ENCODE measurements at regions not wholly inside any gene's neighbourhood (a gene's known extent, or its start where the extent isn't known, plus 50 kb on each side); places are given as distances from the start of the nearest gene placed in this dataset.

DNA sequence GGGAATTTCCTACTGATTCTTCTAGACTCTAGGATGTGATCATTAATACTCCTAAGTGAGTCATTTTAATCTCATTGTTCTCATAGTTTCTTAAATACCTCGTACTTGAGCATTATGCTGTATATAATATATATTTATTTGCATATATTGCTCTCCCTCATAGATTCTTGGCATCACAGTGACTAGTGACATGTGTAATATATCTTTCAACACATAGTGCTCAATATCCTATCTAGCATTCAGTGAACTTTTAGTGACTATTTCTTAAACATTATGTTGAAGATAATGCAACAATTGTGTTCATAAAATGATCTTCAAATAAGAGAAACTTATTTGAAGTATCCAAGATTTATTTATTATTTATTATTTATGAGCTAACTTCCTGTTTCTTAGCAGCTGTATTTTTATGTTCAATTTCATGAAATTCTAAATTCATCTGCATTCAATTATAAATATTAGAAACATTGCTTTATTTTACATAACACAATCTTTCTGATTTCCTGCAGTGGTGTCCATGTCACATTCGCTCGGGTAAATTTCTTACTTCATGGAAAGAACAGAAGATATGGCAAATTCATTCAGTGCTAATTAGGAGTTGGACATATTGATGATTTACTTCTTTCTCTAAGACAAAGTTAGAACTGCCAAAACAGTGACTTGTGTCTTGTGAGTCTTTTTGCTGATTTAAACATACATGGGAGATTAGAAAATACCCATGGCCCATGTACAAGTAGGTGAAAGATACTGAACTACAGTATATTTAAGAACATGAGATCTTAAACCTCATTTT is 1095.5 kb upstream of the IGFBP7 start:
- Mint-ChIP-seq H3K27me3 (ENCODE audit: unreplicated experiment) (no peaks in the 10 kb centered on the region), H3K9me3 (ENCODE audit: unreplicated experiment) (no peaks in the 10 kb centered on the region), H3K4me3 (ENCODE audit: unreplicated experiment) (no peak overlapping the region), H3K27ac (ENCODE audit: unreplicated experiment) (no peak overlapping the region), H3K4me1 (ENCODE audit: low read depth, unreplicated experiment) (no peaks in the 10 kb centered on the region), H3K36me3 (ENCODE audit: unreplicated experiment) (no peaks in the 10 kb centered on the region)
- TF ChIP-seq, protein P1, sequence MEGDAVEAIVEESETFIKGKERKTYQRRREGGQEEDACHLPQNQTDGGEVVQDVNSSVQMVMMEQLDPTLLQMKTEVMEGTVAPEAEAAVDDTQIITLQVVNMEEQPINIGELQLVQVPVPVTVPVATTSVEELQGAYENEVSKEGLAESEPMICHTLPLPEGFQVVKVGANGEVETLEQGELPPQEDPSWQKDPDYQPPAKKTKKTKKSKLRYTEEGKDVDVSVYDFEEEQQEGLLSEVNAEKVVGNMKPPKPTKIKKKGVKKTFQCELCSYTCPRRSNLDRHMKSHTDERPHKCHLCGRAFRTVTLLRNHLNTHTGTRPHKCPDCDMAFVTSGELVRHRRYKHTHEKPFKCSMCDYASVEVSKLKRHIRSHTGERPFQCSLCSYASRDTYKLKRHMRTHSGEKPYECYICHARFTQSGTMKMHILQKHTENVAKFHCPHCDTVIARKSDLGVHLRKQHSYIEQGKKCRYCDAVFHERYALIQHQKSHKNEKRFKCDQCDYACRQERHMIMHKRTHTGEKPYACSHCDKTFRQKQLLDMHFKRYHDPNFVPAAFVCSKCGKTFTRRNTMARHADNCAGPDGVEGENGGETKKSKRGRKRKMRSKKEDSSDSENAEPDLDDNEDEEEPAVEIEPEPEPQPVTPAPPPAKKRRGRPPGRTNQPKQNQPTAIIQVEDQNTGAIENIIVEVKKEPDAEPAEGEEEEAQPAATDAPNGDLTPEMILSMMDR (IDR thresholded peaks at IDR 0.05; ENCODE audit: partially characterized antibody, unreplicated experiment) = no peak
- no peak for DNase-seq

DNA sequence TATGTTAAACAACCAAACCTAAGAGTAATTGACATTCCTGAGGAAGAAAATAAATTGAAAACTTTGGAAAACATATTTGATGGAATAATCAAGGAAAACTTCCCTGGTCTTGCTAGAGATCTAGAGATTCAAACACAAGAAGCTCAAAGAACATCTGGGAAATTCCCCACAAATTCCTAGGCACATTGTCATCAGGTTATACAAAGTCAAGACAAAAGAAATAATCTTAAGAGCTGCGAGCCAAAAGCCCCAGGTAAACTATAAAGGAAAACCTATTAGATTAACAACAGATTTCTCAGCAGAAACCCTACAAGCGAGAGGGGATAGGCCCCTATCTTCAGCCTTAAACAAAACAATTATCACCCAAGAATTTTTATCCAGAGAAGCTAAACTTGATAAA is 1082.0 kb upstream of the IGFBP7 start:
- Mint-ChIP-seq H3K27ac (ENCODE audit: unreplicated experiment) (no peak overlapping the region), H3K9me3 (ENCODE audit: unreplicated experiment) (peaks cover 2% of the 10 kb centered on the region), H3K27me3 (ENCODE audit: unreplicated experiment) (no peaks in the 10 kb centered on the region), H3K36me3 (ENCODE audit: unreplicated experiment) (no peaks in the 10 kb centered on the region), H3K4me3 (ENCODE audit: unreplicated experiment) (no peak overlapping the region), H3K4me1 (ENCODE audit: low read depth, unreplicated experiment) (no peaks in the 10 kb centered on the region)
- no peak for DNase-seq
- TF ChIP-seq, protein P1 (IDR thresholded peaks at IDR 0.05; ENCODE audit: partially characterized antibody, unreplicated experiment) = no peak

DNA sequence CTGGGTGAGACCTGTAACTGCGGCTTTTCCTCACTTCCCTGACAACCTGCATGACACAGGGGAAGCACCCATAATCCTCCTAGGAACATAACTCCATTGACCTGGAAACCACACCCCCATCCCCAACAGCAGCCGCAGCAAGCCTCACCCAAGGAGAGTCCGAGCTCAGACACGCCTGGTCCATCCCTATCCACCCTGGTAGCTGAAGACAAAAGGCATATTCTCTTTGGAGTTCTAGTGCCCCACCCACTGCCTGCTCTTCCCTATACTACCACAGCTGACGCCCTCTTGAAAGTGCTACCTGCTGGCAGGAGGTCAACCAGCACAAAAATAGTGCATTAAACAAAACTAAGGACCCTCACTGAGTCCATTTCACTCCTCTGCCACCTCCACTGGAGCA is 1080.9 kb upstream of the IGFBP7 start:
- peaks cover 2% of the 10 kb centered on the region for H3K9me3 Mint-ChIP-seq (ENCODE audit: unreplicated experiment)
- no peak overlapping the region for H3K27ac Mint-ChIP-seq (ENCODE audit: unreplicated experiment)
- TF ChIP-seq, protein P1 (IDR thresholded peaks at IDR 0.05; ENCODE audit: partially characterized antibody, unreplicated experiment) = no peak
- no peak for DNase-seq
- H3K36me3 Mint-ChIP-seq (ENCODE audit: unreplicated experiment) = no peaks in the 10 kb centered on the region
- H3K4me3 Mint-ChIP-seq (ENCODE audit: unreplicated experiment) = no peak overlapping the region
- no peaks in the 10 kb centered on the region for H3K27me3 Mint-ChIP-seq (ENCODE audit: unreplicated experiment)
- no peaks in the 10 kb centered on the region for H3K4me1 Mint-ChIP-seq (ENCODE audit: low read depth, unreplicated experiment)

DNA sequence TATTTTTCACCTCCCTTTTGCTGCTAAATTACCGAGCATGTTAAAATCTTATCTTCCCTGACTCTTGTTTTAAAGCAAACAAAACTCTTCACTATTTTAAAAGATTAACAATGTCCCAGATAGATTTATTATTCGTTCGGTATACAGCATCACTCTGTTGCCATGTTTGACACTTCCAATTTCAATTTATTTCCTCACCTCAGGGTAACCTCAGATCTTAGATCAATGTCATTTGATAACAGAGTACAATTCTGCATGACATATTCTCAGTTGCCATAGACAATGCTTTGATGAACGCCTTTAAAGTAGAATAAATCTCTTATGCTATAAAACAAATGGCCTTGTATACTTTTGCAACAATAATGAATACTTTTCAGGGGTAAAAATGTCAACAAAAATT is 1078.1 kb upstream of the IGFBP7 start:
- Mint-ChIP-seq H3K27ac (ENCODE audit: unreplicated experiment) (no peak overlapping the region), H3K27me3 (ENCODE audit: unreplicated experiment) (no peaks in the 10 kb centered on the region), H3K9me3 (ENCODE audit: unreplicated experiment) (peaks cover 2% of the 10 kb centered on the region), H3K4me3 (ENCODE audit: unreplicated experiment) (no peak overlapping the region), H3K4me1 (ENCODE audit: low read depth, unreplicated experiment) (no peaks in the 10 kb centered on the region), H3K36me3 (ENCODE audit: unreplicated experiment) (no peaks in the 10 kb centered on the region)
- TF ChIP-seq, protein P1 (IDR thresholded peaks at IDR 0.05; ENCODE audit: partially characterized antibody, unreplicated experiment) = no peak
- DNase-seq = no peak

DNA sequence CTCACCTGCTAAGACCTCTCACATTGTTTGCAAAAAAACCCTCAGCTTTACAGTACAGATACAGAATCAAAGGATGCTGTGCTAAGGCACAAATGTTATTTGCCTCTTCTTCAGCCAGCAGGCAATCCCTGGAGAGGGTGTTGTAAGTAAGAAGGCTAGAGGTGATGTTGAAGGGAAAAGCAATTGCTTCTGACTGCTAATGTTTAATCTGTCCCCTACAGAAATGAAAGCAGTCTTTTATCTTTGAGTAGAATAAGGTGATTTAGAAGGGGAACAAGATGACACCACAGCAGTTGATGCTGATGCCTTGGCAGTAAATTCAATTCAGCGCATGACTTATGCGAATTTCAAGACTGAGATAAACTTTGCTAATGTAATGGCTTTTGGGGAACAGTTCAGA is 1064.8 kb upstream of the IGFBP7 start:
- H3K27ac Mint-ChIP-seq (ENCODE audit: unreplicated experiment) = no peak overlapping the region
- H3K4me1 Mint-ChIP-seq (ENCODE audit: low read depth, unreplicated experiment) = peaks cover 9% of the 10 kb centered on the region
- peaks cover 2% of the 10 kb centered on the region for H3K27me3 Mint-ChIP-seq (ENCODE audit: unreplicated experiment)
- H3K36me3 Mint-ChIP-seq (ENCODE audit: unreplicated experiment) = no peaks in the 10 kb centered on the region
- DNase-seq = no peak
- H3K4me3 Mint-ChIP-seq (ENCODE audit: unreplicated experiment) = no peak overlapping the region
- no peaks in the 10 kb centered on the region for H3K9me3 Mint-ChIP-seq (ENCODE audit: unreplicated experiment)
- TF ChIP-seq, protein P1 (IDR thresholded peaks at IDR 0.05; ENCODE audit: partially characterized antibody, unreplicated experiment) = no peak
